ENCODE measurements at regions not wholly inside any gene's neighbourhood (a gene's known extent, or its start where the extent isn't known, plus 50 kb on each side); places are given as distances from the start of the nearest gene placed in this dataset.

DNA sequence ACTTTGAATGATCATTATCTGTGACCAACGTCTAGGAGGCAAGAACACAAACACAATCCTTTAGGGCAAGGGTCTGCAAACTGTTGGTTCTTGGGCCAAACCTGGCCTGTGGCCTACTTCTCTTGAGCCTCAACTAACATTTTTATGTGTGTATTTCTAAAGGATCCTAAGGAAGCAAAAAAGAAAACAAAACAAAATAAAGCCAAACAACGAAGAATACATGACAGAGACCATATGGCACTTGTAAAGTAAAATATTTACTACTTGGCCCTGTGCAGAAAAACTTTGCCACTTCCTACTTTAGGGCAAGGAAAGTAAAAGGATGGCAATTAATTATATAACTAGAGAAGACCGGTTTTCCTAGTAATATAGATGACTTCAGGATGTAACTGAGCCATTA lies 1056.2 kb downstream of the EPHA7 start:
- DNase-seq (ENCODE audit: insufficient read length) = no peak
- FAIRE-seq = no peak
- no peak for TF ChIP-seq POLR2AphosphoS5 (IDR thresholded peaks at IDR 0.05; ENCODE audit: low read depth, low read length)
- no peak for TF ChIP-seq POLR2A (IDR thresholded peaks at IDR 0.05; ENCODE audit: low read depth, low read length)
- TF ChIP-seq TAF1 (IDR thresholded peaks at IDR 0.05; ENCODE audit: borderline replicate concordance, low read depth, low read length) = no peak

DNA sequence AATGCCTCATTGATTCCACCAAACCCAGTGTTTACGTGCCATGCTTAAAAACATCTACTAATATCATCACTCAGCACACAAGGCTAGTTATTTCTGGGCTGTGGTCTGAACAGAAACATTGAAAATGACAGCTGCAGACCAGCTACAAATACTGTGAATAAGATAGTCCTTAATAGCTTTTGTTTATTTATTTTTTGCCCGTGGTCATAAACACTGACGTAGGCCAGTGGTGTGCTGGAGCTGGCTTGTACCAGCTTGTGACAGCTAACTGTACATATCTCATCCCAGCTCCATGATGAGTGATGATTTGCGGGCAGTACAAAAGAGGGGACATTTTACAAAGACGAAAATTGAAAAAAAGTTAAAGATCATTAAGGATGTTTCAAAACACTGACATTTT lies 1057.0 kb downstream of the EPHA7 start:
- DNase-seq (ENCODE audit: insufficient read length) (no peak), FAIRE-seq (no peak)
- TF ChIP-seq POLR2AphosphoS5 (IDR thresholded peaks at IDR 0.05; ENCODE audit: low read depth, low read length) = no peak
- no peak for TF ChIP-seq POLR2A (IDR thresholded peaks at IDR 0.05; ENCODE audit: low read depth, low read length)
- no peak for TF ChIP-seq TAF1 (IDR thresholded peaks at IDR 0.05; ENCODE audit: borderline replicate concordance, low read depth, low read length)

DNA sequence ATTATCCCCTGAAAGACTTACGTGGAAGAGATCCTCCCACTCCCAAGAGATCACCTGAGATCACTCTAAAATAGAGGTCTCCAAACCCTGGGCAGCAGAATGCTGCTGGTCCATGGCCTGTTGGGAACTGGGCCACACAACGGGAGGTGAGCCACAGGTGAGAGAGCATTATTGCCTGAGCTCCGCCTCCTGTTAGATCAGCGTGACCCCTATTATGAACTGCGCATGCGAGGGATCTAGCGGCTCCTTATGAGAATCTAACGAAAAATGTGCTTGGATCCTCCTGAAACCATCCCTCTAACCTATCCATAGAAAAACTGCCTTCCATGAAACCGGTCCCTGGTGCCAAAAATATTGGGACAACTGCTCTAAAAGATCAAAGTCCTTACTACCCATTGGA lies 1057.4 kb downstream of the EPHA7 start:
- DNase-seq (ENCODE audit: insufficient read length) = no peak
- FAIRE-seq = no peak
- TF ChIP-seq POLR2A (IDR thresholded peaks at IDR 0.05; ENCODE audit: low read depth, low read length) (no peak), POLR2AphosphoS5 (IDR thresholded peaks at IDR 0.05; ENCODE audit: low read depth, low read length) (no peak), TAF1 (IDR thresholded peaks at IDR 0.05; ENCODE audit: borderline replicate concordance, low read depth, low read length) (no peak)

DNA sequence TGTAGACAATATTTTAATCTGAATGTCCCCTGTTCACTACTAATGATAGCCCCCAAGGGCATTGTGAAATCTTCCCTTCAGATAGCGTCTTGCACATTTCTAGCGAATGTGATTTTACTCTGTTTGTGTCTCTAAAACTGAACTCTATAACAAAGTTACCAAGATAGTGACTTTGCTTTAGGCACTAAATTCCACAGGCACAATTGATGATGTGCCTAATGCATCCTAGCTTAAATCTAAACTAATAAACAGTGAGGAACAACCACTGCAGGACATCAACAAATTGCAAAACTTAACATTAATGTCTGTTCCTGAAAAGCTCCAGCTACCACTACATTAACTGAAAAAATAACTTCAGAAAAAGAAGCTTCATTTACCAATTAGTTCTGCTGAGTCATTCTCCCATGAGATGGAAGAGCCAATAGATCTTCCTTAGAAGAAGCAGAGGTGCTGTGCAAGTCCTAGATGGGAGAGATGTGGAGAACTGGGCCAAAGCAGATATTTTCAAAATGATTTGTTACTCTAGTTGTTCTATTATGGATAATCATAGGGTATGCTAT lies 1065.0 kb downstream of the EPHA7 start:
- FAIRE-seq (no peak), DNase-seq (ENCODE audit: insufficient read length) (no peak)
- TF ChIP-seq TAF1 (IDR thresholded peaks at IDR 0.05; ENCODE audit: borderline replicate concordance, low read depth, low read length) (no peak), POLR2AphosphoS5 (IDR thresholded peaks at IDR 0.05; ENCODE audit: low read depth, low read length) (no peak), POLR2A (IDR thresholded peaks at IDR 0.05; ENCODE audit: low read depth, low read length) (no peak)

DNA sequence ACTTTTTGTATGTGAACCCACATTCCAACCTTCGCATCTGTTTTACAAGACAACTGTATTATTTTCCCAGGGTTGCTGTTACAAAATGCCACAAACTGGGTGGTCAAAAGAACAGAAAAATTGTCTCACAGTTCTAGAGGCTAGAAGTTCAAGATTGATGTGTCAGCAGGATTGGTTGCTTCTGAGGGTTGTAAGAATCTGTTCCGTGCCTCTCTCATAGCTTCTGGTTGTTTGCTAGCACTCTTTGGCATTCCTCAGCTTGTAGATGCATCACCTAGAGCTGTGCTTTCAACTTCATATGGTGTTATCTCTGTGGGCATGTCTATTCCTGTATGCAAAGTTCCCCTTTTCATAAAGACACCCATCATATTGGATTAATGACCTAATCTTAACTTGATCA lies 1067.2 kb downstream of the EPHA7 start:
- no peak for TF ChIP-seq POLR2A (IDR thresholded peaks at IDR 0.05; ENCODE audit: low read depth, low read length)
- no peak for TF ChIP-seq TAF1 (IDR thresholded peaks at IDR 0.05; ENCODE audit: borderline replicate concordance, low read depth, low read length)
- TF ChIP-seq POLR2AphosphoS5 (IDR thresholded peaks at IDR 0.05; ENCODE audit: low read depth, low read length) = no peak
- FAIRE-seq = no peak
- no peak for DNase-seq (ENCODE audit: insufficient read length)

DNA sequence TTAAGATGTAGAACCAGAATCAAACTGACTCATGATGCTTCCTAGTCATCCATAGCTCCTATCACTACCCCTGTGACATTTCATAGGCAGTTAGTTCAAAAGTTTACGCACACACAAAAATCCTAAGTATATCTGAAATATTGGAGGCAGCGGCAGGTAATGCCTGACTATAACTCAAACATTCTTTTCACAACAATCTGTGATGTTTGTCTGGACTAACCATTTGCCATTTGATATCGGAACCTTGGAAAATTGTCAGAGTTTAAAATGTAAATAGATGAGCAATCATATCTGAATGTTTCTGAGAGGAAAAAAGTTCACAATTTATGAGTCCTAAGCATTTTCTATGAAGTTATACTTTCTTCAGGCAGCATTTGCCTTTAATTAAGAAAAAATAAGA lies 1078.2 kb downstream of the EPHA7 start:
- TF ChIP-seq TAF1 (IDR thresholded peaks at IDR 0.05; ENCODE audit: borderline replicate concordance, low read depth, low read length) = no peak
- no peak for TF ChIP-seq POLR2A (IDR thresholded peaks at IDR 0.05; ENCODE audit: low read depth, low read length)
- no peak for TF ChIP-seq POLR2AphosphoS5 (IDR thresholded peaks at IDR 0.05; ENCODE audit: low read depth, low read length)
- no peak for DNase-seq (ENCODE audit: insufficient read length)
- FAIRE-seq = no peak

DNA sequence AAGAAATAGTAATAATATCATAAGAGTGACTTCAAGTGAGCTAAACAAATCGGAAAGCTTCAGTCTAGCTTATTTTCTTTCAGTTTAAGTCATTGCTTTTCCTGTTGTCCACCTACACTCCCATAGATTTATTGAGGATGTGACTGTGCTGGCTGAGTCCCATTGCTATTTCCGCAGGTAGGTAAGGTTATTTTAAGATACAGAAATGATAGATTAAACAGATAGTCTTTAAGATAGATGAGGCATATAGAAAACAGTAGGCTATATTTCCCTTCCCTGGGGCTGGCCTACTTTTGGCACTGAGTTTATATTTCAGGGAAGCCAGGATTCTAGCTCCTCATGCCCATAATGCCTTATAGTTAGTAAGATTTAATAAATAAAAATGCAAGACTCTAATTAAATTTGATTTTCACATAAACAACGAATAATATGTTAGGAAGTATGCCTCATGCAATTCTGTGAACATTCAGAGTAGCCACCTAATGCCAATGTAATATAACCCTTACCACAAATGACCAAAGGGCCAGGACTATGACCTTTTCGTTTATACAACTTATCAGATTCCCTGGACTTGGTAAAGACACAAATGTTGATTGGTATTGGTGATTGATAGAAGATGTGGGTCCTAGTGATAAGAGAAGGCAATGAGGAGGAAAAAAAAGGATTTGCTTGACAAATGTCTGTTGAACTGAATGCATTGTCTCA lies 1079.3 kb downstream of the EPHA7 start:
- TF ChIP-seq POLR2A (IDR thresholded peaks at IDR 0.05; ENCODE audit: low read depth, low read length) = no peak
- TF ChIP-seq POLR2AphosphoS5 (IDR thresholded peaks at IDR 0.05; ENCODE audit: low read depth, low read length) = no peak
- TF ChIP-seq TAF1 (IDR thresholded peaks at IDR 0.05; ENCODE audit: borderline replicate concordance, low read depth, low read length) = no peak
- no peak for FAIRE-seq
- DNase-seq (ENCODE audit: insufficient read length) = no peak

DNA sequence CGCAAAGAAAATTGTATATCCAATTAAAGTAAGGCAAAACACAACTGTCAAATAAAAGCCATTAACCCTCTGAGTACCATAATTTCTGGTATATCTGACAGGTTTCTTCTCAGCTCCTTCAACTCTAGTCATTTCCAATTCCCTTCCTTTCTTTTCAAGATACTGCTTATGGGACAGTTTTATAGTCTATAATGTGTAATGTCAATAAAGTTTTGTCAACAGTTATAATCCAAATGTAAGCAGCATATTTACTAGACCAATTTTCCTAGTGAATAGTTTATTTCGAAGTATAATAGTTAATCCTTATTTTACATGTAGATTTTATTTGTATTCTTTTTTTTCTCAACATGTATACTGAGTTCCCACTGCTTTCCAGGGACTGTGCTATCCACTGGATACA lies 1081.8 kb downstream of the EPHA7 start:
- no peak for TF ChIP-seq POLR2AphosphoS5 (IDR thresholded peaks at IDR 0.05; ENCODE audit: low read depth, low read length)
- TF ChIP-seq POLR2A (IDR thresholded peaks at IDR 0.05; ENCODE audit: low read depth, low read length) = no peak
- no peak for TF ChIP-seq TAF1 (IDR thresholded peaks at IDR 0.05; ENCODE audit: borderline replicate concordance, low read depth, low read length)
- FAIRE-seq (no peak), DNase-seq (ENCODE audit: insufficient read length) (no peak)

DNA sequence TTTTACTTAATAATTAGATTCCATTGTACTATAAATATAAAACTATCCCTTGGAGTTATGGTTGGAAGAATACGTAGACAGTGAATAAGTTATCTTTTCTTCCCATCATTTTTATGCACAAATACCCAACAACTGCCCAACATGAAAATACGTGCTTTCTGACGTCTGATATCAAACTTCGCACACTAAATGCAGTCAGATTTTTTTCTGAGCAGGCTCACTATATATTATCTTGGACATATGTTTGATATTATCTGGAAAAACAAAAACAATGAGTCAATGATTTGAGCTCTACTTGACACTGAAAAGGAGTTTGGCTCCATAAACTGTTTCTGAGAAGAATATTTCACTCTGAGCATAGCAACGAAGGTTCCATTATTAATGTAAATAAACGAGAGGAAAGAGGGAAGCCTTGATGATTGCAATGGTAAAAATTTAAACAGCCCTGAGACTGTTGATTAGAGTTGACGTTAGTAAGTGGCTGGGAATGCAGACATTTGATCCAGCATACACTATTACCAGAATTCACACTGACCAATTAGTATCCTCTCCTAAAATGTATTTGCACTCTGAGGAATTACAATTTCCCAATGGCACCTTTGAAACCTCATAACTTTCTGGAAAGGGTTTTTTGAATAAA lies 1090.0 kb downstream of the EPHA7 start:
- TF ChIP-seq POLR2A (IDR thresholded peaks at IDR 0.05; ENCODE audit: low read depth, low read length) = no peak
- TF ChIP-seq TAF1 (IDR thresholded peaks at IDR 0.05; ENCODE audit: borderline replicate concordance, low read depth, low read length) = no peak
- no peak for TF ChIP-seq POLR2AphosphoS5 (IDR thresholded peaks at IDR 0.05; ENCODE audit: low read depth, low read length)
- DNase-seq (ENCODE audit: insufficient read length) (no peak), FAIRE-seq (no peak)

DNA sequence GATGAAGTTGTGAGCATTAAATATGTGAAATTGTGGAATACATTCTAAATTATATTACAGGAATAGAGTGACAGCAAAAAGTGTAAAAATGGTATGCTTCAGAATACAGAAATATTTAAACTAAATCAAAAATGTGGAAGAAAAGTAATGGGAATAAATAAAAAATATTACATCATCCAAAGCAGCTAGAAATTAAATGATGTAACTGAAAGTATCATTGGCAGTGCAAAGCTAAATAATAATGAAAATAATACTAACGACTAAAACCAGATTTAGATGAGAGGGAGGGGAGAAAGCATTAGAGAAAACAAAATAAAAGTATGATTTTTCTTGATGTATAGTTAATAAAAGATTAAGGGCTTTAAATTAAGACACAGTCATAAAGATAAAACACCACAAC lies 1104.0 kb downstream of the EPHA7 start:
- DNase-seq (ENCODE audit: insufficient read length) = no peak
- no peak for TF ChIP-seq POLR2AphosphoS5 (IDR thresholded peaks at IDR 0.05; ENCODE audit: low read depth, low read length)
- no peak for TF ChIP-seq TAF1 (IDR thresholded peaks at IDR 0.05; ENCODE audit: borderline replicate concordance, low read depth, low read length)
- TF ChIP-seq POLR2A (IDR thresholded peaks at IDR 0.05; ENCODE audit: low read depth, low read length) = no peak
- no peak for FAIRE-seq

DNA sequence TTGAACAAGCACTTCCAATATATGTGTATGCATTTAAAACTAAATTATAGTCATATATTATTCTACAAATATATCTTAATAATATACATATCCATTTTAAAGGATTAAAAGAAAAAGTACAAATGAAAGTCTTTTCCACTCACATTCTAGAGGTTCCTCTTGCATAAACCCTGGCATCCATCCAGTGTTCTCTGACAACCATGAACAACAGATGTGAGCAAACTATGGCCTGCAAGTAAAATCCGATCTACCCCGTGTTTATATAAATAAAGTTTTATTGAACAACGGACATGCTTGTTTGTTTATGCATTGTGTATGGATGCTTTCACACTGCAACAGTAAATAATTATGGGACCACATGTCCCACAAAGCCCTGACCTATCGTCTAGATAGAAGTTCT lies 1122.3 kb downstream of the EPHA7 start:
- TF ChIP-seq TAF1 (IDR thresholded peaks at IDR 0.05; ENCODE audit: borderline replicate concordance, low read depth, low read length) (no peak), POLR2AphosphoS5 (IDR thresholded peaks at IDR 0.05; ENCODE audit: low read depth, low read length) (no peak), POLR2A (IDR thresholded peaks at IDR 0.05; ENCODE audit: low read depth, low read length) (no peak)
- DNase-seq (ENCODE audit: insufficient read length) (no peak), FAIRE-seq (no peak)

DNA sequence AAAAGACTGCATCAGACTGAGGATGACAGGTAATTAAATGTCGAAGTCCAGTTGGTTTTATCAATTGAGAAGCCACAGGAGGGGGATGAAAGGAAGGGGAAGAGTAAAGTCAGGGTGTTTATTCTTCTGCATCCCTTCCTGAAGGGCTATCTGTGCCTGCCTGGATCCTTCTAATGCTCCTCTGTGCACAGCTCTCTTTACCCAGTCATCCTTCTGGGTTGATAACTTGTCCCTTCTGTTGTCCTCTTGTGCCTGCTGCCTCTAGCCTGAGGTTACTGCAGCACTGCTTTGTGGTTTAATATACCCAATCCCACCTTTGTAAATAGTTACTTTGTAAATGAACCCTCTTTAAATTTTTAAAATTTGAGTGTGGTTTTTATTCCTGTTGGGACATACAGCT lies 1127.3 kb downstream of the EPHA7 start:
- no peak for DNase-seq (ENCODE audit: insufficient read length)
- no peak for FAIRE-seq
- no peak for TF ChIP-seq TAF1 (IDR thresholded peaks at IDR 0.05; ENCODE audit: borderline replicate concordance, low read depth, low read length)
- no peak for TF ChIP-seq POLR2A (IDR thresholded peaks at IDR 0.05; ENCODE audit: low read depth, low read length)
- TF ChIP-seq POLR2AphosphoS5 (IDR thresholded peaks at IDR 0.05; ENCODE audit: low read depth, low read length) = no peak
